ENCODE measurements at regions not wholly inside any gene's neighbourhood (a gene's known extent, or its start where the extent isn't known, plus 50 kb on each side); places are given as distances from the start of the nearest gene placed in this dataset.

DNA sequence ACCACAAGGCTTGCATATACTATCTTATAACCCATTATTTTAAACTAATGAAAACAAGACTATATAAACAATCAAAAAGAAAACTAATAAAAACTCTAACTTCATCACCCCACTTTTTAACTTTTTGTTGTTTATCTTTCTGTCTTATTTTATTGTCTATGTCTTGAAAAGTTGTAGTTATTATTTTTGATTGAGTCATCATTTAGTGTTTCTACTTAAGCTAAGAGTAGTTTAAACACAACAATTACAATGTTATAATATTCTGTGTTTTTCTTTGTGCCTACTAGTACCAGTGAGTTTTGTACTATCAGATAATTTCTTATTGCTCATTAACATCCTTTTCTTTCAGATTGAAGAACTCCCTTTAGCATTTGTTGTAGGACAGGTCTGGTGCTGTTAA lies 318.7 kb upstream of the ATP5MC3 start:
- no peak for TF ChIP-seq ZFP3 (CRISPR knock-in tag; IDR thresholded peaks at IDR 0.05)
- no peak for TF ChIP-seq OSR1 (CRISPR knock-in tag; IDR thresholded peaks at IDR 0.05)
- TF ChIP-seq, protein P1, sequence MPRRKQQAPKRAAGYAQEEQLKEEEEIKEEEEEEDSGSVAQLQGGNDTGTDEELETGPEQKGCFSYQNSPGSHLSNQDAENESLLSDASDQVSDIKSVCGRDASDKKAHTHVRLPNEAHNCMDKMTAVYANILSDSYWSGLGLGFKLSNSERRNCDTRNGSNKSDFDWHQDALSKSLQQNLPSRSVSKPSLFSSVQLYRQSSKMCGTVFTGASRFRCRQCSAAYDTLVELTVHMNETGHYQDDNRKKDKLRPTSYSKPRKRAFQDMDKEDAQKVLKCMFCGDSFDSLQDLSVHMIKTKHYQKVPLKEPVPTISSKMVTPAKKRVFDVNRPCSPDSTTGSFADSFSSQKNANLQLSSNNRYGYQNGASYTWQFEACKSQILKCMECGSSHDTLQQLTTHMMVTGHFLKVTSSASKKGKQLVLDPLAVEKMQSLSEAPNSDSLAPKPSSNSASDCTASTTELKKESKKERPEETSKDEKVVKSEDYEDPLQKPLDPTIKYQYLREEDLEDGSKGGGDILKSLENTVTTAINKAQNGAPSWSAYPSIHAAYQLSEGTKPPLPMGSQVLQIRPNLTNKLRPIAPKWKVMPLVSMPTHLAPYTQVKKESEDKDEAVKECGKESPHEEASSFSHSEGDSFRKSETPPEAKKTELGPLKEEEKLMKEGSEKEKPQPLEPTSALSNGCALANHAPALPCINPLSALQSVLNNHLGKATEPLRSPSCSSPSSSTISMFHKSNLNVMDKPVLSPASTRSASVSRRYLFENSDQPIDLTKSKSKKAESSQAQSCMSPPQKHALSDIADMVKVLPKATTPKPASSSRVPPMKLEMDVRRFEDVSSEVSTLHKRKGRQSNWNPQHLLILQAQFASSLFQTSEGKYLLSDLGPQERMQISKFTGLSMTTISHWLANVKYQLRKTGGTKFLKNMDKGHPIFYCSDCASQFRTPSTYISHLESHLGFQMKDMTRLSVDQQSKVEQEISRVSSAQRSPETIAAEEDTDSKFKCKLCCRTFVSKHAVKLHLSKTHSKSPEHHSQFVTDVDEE (CRISPR knock-in tag; IDR thresholded peaks at IDR 0.05): no peak
- no peak for TF ChIP-seq ZNF70 (CRISPR knock-in tag; IDR thresholded peaks at IDR 0.05)
- no peak for TF ChIP-seq ARNTL (CRISPR knock-in tag; IDR thresholded peaks at IDR 0.05; ENCODE audit: borderline replicate concordance, low read depth)
- TF ChIP-seq RARB (CRISPR knock-in tag; IDR thresholded peaks at IDR 0.05): no peak
- no peak for TF ChIP-seq TOX (CRISPR knock-in tag; IDR thresholded peaks at IDR 0.05; ENCODE audit: borderline replicate concordance)
- no peak for TF ChIP-seq ZC3H10 (CRISPR knock-in tag; IDR thresholded peaks at IDR 0.05)
- no peak for TF ChIP-seq GLIS3 (CRISPR knock-in tag; IDR thresholded peaks at IDR 0.05)
- no peak for TF ChIP-seq BACH2 (CRISPR knock-in tag; IDR thresholded peaks at IDR 0.05; ENCODE audit: borderline replicate concordance)
- TF ChIP-seq ISL1 (CRISPR knock-in tag; IDR thresholded peaks at IDR 0.05): no peak
- TF ChIP-seq CSDC2 (CRISPR knock-in tag; IDR thresholded peaks at IDR 0.05): no peak
- TF ChIP-seq, protein P2, sequence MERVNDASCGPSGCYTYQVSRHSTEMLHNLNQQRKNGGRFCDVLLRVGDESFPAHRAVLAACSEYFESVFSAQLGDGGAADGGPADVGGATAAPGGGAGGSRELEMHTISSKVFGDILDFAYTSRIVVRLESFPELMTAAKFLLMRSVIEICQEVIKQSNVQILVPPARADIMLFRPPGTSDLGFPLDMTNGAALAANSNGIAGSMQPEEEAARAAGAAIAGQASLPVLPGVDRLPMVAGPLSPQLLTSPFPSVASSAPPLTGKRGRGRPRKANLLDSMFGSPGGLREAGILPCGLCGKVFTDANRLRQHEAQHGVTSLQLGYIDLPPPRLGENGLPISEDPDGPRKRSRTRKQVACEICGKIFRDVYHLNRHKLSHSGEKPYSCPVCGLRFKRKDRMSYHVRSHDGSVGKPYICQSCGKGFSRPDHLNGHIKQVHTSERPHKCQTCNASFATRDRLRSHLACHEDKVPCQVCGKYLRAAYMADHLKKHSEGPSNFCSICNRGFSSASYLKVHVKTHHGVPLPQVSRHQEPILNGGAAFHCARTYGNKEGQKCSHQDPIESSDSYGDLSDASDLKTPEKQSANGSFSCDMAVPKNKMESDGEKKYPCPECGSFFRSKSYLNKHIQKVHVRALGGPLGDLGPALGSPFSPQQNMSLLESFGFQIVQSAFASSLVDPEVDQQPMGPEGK (CRISPR knock-in tag; IDR thresholded peaks at IDR 0.05; ENCODE audit: borderline replicate concordance): no peak
- no peak for TF ChIP-seq ZNF565 (CRISPR knock-in tag; conservative IDR thresholded peaks at IDR 0.05; ENCODE audit: low read depth)
- TF ChIP-seq SNAI2 (CRISPR knock-in tag; IDR thresholded peaks at IDR 0.05): no peak
- no peak for ATAC-seq

GRCh38 chr2:175490360-175490791 lies 308.9 kb upstream of the ATP5MC3 start:
- ATAC-seq: no peak
- TF ChIP-seq TOX (CRISPR knock-in tag; IDR thresholded peaks at IDR 0.05; ENCODE audit: borderline replicate concordance): no peak
- TF ChIP-seq, protein P3, sequence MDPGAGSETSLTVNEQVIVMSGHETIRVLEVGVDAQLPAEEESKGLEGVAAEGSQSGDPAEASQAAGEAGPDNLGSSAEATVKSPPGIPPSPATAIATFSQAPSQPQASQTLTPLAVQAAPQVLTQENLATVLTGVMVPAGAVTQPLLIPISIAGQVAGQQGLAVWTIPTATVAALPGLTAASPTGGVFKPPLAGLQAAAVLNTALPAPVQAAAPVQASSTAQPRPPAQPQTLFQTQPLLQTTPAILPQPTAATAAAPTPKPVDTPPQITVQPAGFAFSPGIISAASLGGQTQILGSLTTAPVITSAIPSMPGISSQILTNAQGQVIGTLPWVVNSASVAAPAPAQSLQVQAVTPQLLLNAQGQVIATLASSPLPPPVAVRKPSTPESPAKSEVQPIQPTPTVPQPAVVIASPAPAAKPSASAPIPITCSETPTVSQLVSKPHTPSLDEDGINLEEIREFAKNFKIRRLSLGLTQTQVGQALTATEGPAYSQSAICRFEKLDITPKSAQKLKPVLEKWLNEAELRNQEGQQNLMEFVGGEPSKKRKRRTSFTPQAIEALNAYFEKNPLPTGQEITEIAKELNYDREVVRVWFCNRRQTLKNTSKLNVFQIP (CRISPR knock-in tag; IDR thresholded peaks at IDR 0.05; ENCODE audit: borderline replicate concordance, low read depth): no peak
- no peak for TF ChIP-seq ZC3H10 (CRISPR knock-in tag; IDR thresholded peaks at IDR 0.05)
- no peak for TF ChIP-seq ZNF565 (CRISPR knock-in tag; conservative IDR thresholded peaks at IDR 0.05; ENCODE audit: low read depth)
- TF ChIP-seq OSR1 (CRISPR knock-in tag; IDR thresholded peaks at IDR 0.05): no peak
- no peak for TF ChIP-seq ZNF70 (CRISPR knock-in tag; IDR thresholded peaks at IDR 0.05)
- no peak for TF ChIP-seq ZFP30 (CRISPR knock-in tag; IDR thresholded peaks at IDR 0.05)
- TF ChIP-seq, protein P4, sequence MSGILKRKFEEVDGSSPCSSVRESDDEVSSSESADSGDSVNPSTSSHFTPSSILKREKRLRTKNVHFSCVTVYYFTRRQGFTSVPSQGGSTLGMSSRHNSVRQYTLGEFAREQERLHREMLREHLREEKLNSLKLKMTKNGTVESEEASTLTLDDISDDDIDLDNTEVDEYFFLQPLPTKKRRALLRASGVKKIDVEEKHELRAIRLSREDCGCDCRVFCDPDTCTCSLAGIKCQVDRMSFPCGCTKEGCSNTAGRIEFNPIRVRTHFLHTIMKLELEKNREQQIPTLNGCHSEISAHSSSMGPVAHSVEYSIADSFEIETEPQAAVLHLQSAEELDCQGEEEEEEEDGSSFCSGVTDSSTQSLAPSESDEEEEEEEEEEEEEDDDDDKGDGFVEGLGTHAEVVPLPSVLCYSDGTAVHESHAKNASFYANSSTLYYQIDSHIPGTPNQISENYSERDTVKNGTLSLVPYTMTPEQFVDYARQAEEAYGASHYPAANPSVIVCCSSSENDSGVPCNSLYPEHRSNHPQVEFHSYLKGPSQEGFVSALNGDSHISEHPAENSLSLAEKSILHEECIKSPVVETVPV (CRISPR knock-in tag; IDR thresholded peaks at IDR 0.05): no peak
- TF ChIP-seq ISL1 (CRISPR knock-in tag; IDR thresholded peaks at IDR 0.05): no peak
- TF ChIP-seq GLIS3 (CRISPR knock-in tag; IDR thresholded peaks at IDR 0.05): no peak

- ATAC-seq: no peak
- TF ChIP-seq ZFP30 (CRISPR knock-in tag; IDR thresholded peaks at IDR 0.05) (no peak), ARNTL (CRISPR knock-in tag; IDR thresholded peaks at IDR 0.05; ENCODE audit: borderline replicate concordance, low read depth) (no peak), TOX (CRISPR knock-in tag; IDR thresholded peaks at IDR 0.05; ENCODE audit: borderline replicate concordance) (no peak), GLIS3 (CRISPR knock-in tag; IDR thresholded peaks at IDR 0.05) (no peak), ZNF565 (CRISPR knock-in tag; conservative IDR thresholded peaks at IDR 0.05; ENCODE audit: low read depth) (no peak), ESRRG (CRISPR knock-in tag; IDR thresholded peaks at IDR 0.05) (no peak), ZNF70 (CRISPR knock-in tag; IDR thresholded peaks at IDR 0.05) (no peak), CREB5 (CRISPR knock-in tag; IDR thresholded peaks at IDR 0.05; ENCODE audit: low read depth) (no peak), RARB (CRISPR knock-in tag; IDR thresholded peaks at IDR 0.05) (no peak), BACH2 (CRISPR knock-in tag; IDR thresholded peaks at IDR 0.05; ENCODE audit: borderline replicate concordance) (no peak), ZFP3 (CRISPR knock-in tag; IDR thresholded peaks at IDR 0.05) (no peak), SNAI2 (CRISPR knock-in tag; IDR thresholded peaks at IDR 0.05) (no peak), TCF4 (CRISPR knock-in tag; IDR thresholded peaks at IDR 0.05; ENCODE audit: borderline replicate concordance) (no peak), PPARA (CRISPR knock-in tag; IDR thresholded peaks at IDR 0.05; ENCODE audit: borderline replicate concordance) (no peak), ZNF8 (CRISPR knock-in tag; IDR thresholded peaks at IDR 0.05) (no peak), OSR1 (CRISPR knock-in tag; IDR thresholded peaks at IDR 0.05) (no peak)
- TF ChIP-seq, protein P4 (CRISPR knock-in tag; IDR thresholded peaks at IDR 0.05): no peak
- TF ChIP-seq, protein P2 (CRISPR knock-in tag; IDR thresholded peaks at IDR 0.05; ENCODE audit: borderline replicate concordance): no peak
Observed at GRCh38 chr2:175478096-175478768, 296.7 kb upstream of the ATP5MC3 start.
